Stimulated activated naive CD8-positive, alpha-beta T cell treated with anti-CD3 and anti-CD28 coated beads, Interleukin-15, Interleukin-2, amounts not matched to agents 100 U/mL and 50 U/mL, for 24 hours (primary cell): ENCODE measurements at regions not wholly inside any gene's neighbourhood (a gene's known extent, or its start where the extent isn't known, plus 50 kb on each side); places are given as distances from the start of the nearest gene placed in this dataset.

Experiments used
- ATAC-seq: fragments of 150-1000 bp; cut with Tn5 transposase; one replicate; pipeline ENCODE4 v1.10.0; 2021
- DNase-seq: peaks from one replicate; pipeline ENCODE4 v3.0.0; 2021

GRCh38 chr13:107031716-107032115 lies 463.8 kb upstream of the ARGLU1 start:
- no peak for ATAC-seq
- DNase-seq: no peak

GRCh38 chr13:107028751-107029150 lies 460.8 kb upstream of the ARGLU1 start:
- ATAC-seq (no peak), DNase-seq (no peak)

- ATAC-seq (no peak), DNase-seq (no peak)
These were observed 458.1 kb upstream of the ARGLU1 start for GRCh38 chr13:107025991-107026390.

GRCh38 chr13:107023335-107023734 lies 455.4 kb upstream of the ARGLU1 start:
- no peak for DNase-seq
- ATAC-seq: no peak

- ATAC-seq: no peak
- no peak for DNase-seq
These were observed 452.5 kb upstream of the ARGLU1 start for GRCh38 chr13:107020393-107020792.

GRCh38 chr13:107018285-107018684 lies 450.3 kb upstream of the ARGLU1 start:
- ATAC-seq (no peak), DNase-seq (no peak)

GRCh38 chr13:107006661-107007060 lies 438.7 kb upstream of the ARGLU1 start:
- no peak for DNase-seq

GRCh38 chr13:107005577-107005976 lies 437.6 kb upstream of the ARGLU1 start:
- no peak for ATAC-seq
- DNase-seq: no peak

More at GRCh38 chr13:107006661-107007060, 438.7 kb upstream of the ARGLU1 start:
- no peak for ATAC-seq

- no peak for DNase-seq
- ATAC-seq: no peak
These were observed 436.0 kb upstream of the ARGLU1 start for GRCh38 chr13:107003911-107004310.

GRCh38 chr13:106998664-106999063 lies 430.7 kb upstream of the ARGLU1 start:
- ATAC-seq (no peak), DNase-seq (no peak)

- DNase-seq: no peak
- ATAC-seq: no peak
These were observed 429.8 kb upstream of the ARGLU1 start for GRCh38 chr13:106997696-106998095.

- ATAC-seq: no peak
- DNase-seq: no peak
These were observed 429.1 kb upstream of the ARGLU1 start for GRCh38 chr13:106996867-106997618.

- DNase-seq (no peak), ATAC-seq (no peak)
These were observed 422.7 kb upstream of the ARGLU1 start for GRCh38 chr13:106990594-106990993.

- no peak for ATAC-seq
- DNase-seq: no peak
These were observed 421.9 kb upstream of the ARGLU1 start for GRCh38 chr13:106989876-106990275.

GRCh38 chr13:106987427-106987785 lies 419.5 kb upstream of the ARGLU1 start:
- DNase-seq (no peak), ATAC-seq (no peak)

GRCh38 chr13:106986687-106987426 lies 418.9 kb upstream of the ARGLU1 start:
- ATAC-seq: no peak
- no peak for DNase-seq

- no peak for ATAC-seq
- DNase-seq: no peak
These were observed 418.1 kb upstream of the ARGLU1 start for GRCh38 chr13:106986033-106986484.

GRCh38 chr13:106985481-106985880 lies 417.5 kb upstream of the ARGLU1 start:
- ATAC-seq (no peak), DNase-seq (no peak)

- DNase-seq (no peak), ATAC-seq (no peak)
These were observed 413.1 kb upstream of the ARGLU1 start for GRCh38 chr13:106981051-106981450.

- no peak for ATAC-seq
These were observed 399.5 kb upstream of the ARGLU1 start for GRCh38 chr13:106967391-106967790.

GRCh38 chr13:106963151-106963550 lies 395.2 kb upstream of the ARGLU1 start:
- ATAC-seq (no peak), DNase-seq (no peak)

More at GRCh38 chr13:106967391-106967790, 399.5 kb upstream of the ARGLU1 start:
- no peak for DNase-seq

- DNase-seq (no peak), ATAC-seq (no peak)
These were observed 393.7 kb upstream of the ARGLU1 start for GRCh38 chr13:106961651-106962050.

- DNase-seq (no peak), ATAC-seq (no peak)
These were observed 393.3 kb upstream of the ARGLU1 start for GRCh38 chr13:106961216-106961615.

GRCh38 chr13:106958621-106959048 lies 390.7 kb upstream of the ARGLU1 start:
- ATAC-seq (no peak), DNase-seq (no peak)
